GM23248 (cell line): ENCODE measurements at regions not wholly inside any gene's neighbourhood (a gene's known extent, or its start where the extent isn't known, plus 50 kb on each side); places are given as distances from the start of the nearest gene placed in this dataset.
A peak's percentile ranks its signal among the peaks of the same experiment; 100 is the strongest.

Experiments
- DNase-seq: peaks from one replicate; pipeline ENCODE4 v3.0.0-alpha.2; 2015
- H2AFZ ChIP-seq: fragments of 200-600 bp; sonication (generic); 2 replicates; pipeline ENCODE4 v1.6.1; 2016; ENCODE audit warnings: antibody characterized with exemption
- H3F3A ChIP-seq: fragments of 200-600 bp; sonication (generic); 2 replicates; pipeline ENCODE4 v1.6.1; 2016; ENCODE audit warnings: mild to moderate bottlenecking, antibody characterized with exemption, mixed run types; ENCODE audit not compliant: insufficient read depth
- H3K27ac ChIP-seq: fragments of 200-600 bp; sonication (generic); 2 replicates; pipeline ENCODE4 v1.5.1; 2016; ENCODE audit warnings: mild to moderate bottlenecking
- H3K27me3 ChIP-seq: fragments of 200-600 bp; sonication (generic); replicated peaks from 2 replicates; pipeline ENCODE4 v1.6.1; 2016; ENCODE audit warnings: mild to moderate bottlenecking; ENCODE audit not compliant: insufficient read depth
- H3K36me3 ChIP-seq: fragments of 200-600 bp; sonication (generic); 2 replicates; pipeline ENCODE4 v1.6.1; 2016; ENCODE audit warnings: low read depth, mild to moderate bottlenecking
- H3K4me1 ChIP-seq: fragments of 200-600 bp; sonication (generic); 2 replicates; pipeline ENCODE4 v1.6.1; 2016; ENCODE audit warnings: mild to moderate bottlenecking; ENCODE audit not compliant: insufficient read depth
- H3K4me2 ChIP-seq: fragments of 200-600 bp; sonication (generic); one replicate; pipeline ENCODE4 v1.6.1; 2016; ENCODE audit warnings: mild to moderate bottlenecking; ENCODE audit not compliant: unreplicated experiment
- H3K4me3 ChIP-seq: fragments of 200-600 bp; sonication (generic); 2 replicates; pipeline ENCODE4 v1.5.1; 2016; ENCODE audit warnings: mild to moderate bottlenecking
- H3K79me2 ChIP-seq: fragments of 200-600 bp; sonication (generic); 2 replicates; pipeline ENCODE4 v1.6.1; 2016; ENCODE audit warnings: mild to moderate bottlenecking; ENCODE audit not compliant: insufficient read depth
- H3K9ac ChIP-seq: fragments of 200-600 bp; sonication (generic); 2 replicates; pipeline ENCODE4 v1.6.1; 2016; ENCODE audit warnings: mild to moderate bottlenecking
- H3K9me2 ChIP-seq: fragments of 200-600 bp; sonication (generic); 2 replicates; pipeline ENCODE4 v1.6.1; 2016; ENCODE audit warnings: mixed run types, mild to moderate bottlenecking, moderate library complexity; ENCODE audit not compliant: insufficient read depth
- H3K9me3 ChIP-seq: fragments of 200-600 bp; sonication (generic); one replicate; pipeline ENCODE4 v1.6.1; 2017; ENCODE audit warnings: low read depth
- H4K20me1 ChIP-seq: fragments of 200-600 bp; sonication (generic); 2 replicates; pipeline ENCODE4 v1.6.0; 2016; ENCODE audit not compliant: insufficient read depth
- EZH2 ChIP-seq: fragments of 200-600 bp; sonication (generic); IDR thresholded peaks from 2 replicates; pipeline ENCODE4 v1.6.1; 2018; ENCODE audit warnings: antibody characterized with exemption, mild to moderate bottlenecking; ENCODE audit not compliant: insufficient read depth, poor library complexity, severe bottlenecking
- EZH2phosphoT487 ChIP-seq: fragments of 200-600 bp; sonication (generic); IDR thresholded peaks from 2 replicates; pipeline ENCODE4 v1.6.1; 2018; ENCODE audit warnings: antibody characterized with exemption, moderate library complexity, mild to moderate bottlenecking, low read depth; ENCODE audit not compliant: insufficient read depth
- WGBS, 2 experiments: methylation state at CpG; one replicate each; pipeline ENCODE4 v1.1.6; 2015 to 2017; ENCODE audit warnings: low lambda C conversion rate in 2 of 2, low coverage in 1 of 2; ENCODE audit errors: missing lambda C conversion rate in 2 of 2; 5-methylcytosine and 5-hydroxymethylcytosine counted together
- in situ Hi-C: fragments of 300-500 bp; cut with MboI; formaldehyde crosslinking; loops from 2 replicates; pipeline ENCODE4 v1.15.0; 2020

GRCh38 chr2:147758821-147759220 is 86.0 kb upstream of the ACVR2A start:
- in situ Hi-C loops = no loop called here
- Histone ChIP-seq H3K4me1 (peaks cover 5% of the 10 kb centered on the region; the same call in 1 of the 2 replicates), H2AFZ (no peak overlapping the region), H3K4me3 (no peak overlapping the region), H3K4me2 (no peak overlapping the region), H3K9ac (no peak overlapping the region), H3K79me2 (no peaks in the 10 kb centered on the region), H3K27me3 (no peaks in the 10 kb centered on the region; the same call in 1 of the 2 replicates), H3F3A (no peaks in the 10 kb centered on the region), H3K27ac (no peak overlapping the region), H3K9me3 (no peaks in the 10 kb centered on the region), H3K9me2 (no peaks in the 10 kb centered on the region), H3K36me3 (no peaks in the 10 kb centered on the region), H4K20me1 (no peaks in the 10 kb centered on the region)
- TF ChIP-seq EZH2phosphoT487 (no peak), EZH2 (no peak)
- WGBS, 2 experiments = 32 to 39% methylated on average over 2 of the region's 2 CpGs
- no peak for DNase-seq

GRCh38 chr2:147756069-147756468 is 88.8 kb upstream of the ACVR2A start:
- H4K20me1 ChIP-seq = no peaks in the 10 kb centered on the region
- no peaks in the 10 kb centered on the region for H3F3A ChIP-seq
- no peak overlapping the region for H3K27ac ChIP-seq
- H3K36me3 ChIP-seq = no peaks in the 10 kb centered on the region
- TF ChIP-seq EZH2 = no peak
- no peak for TF ChIP-seq EZH2phosphoT487
- no peaks in the 10 kb centered on the region for H3K9me3 ChIP-seq
- WGBS, 2 experiments = 65 to 78% methylated on average over 2 of the region's 2 CpGs
- peaks cover 4% of the 10 kb centered on the region; the same call in 1 of the 2 replicates for H3K4me1 ChIP-seq
- in situ Hi-C loops = no loop called here
- no peaks in the 10 kb centered on the region for H3K79me2 ChIP-seq
- no peak for DNase-seq
- H3K9me2 ChIP-seq = no peaks in the 10 kb centered on the region
- no peak overlapping the region for H3K9ac ChIP-seq
- H3K4me2 ChIP-seq = no peak overlapping the region
- no peak overlapping the region for H2AFZ ChIP-seq
- H3K27me3 ChIP-seq = 0 out of 2 replicates have a peak, but pooled peaks cover 8% of the 10 kb centered on the region
- H3K4me3 ChIP-seq = no peak overlapping the region

GRCh38 chr2:147740211-147740927 is 104.5 kb upstream of the ACVR2A start:
- Histone ChIP-seq H3K4me1 (peaks cover 11% of the 10 kb centered on the region; the same call in 1 of the 2 replicates), H3K79me2 (no peaks in the 10 kb centered on the region), H3K9me3 (no peaks in the 10 kb centered on the region), H3K27me3 (no peaks in the 10 kb centered on the region), H3K9ac (no peak overlapping the region), H3K4me3 (no peak overlapping the region), H3K36me3 (no peaks in the 10 kb centered on the region), H4K20me1 (no peaks in the 10 kb centered on the region), H2AFZ (no peak overlapping the region), H3K4me2 (no peak overlapping the region), H3K9me2 (no peaks in the 10 kb centered on the region), H3F3A (peaks cover 5% of the 10 kb centered on the region; the same call in 1 of the 2 replicates), H3K27ac (no peak overlapping the region)
- WGBS, 2 experiments = 48 to 52% methylated on average over 2 of the region's 2 CpGs
- in situ Hi-C loops = no loop called here
- TF ChIP-seq EZH2phosphoT487 (no peak), EZH2 (no peak)
- DNase-seq = no peak

GRCh38 chr2:147739508-147739907 is 105.3 kb upstream of the ACVR2A start:
- H3K27ac ChIP-seq = no peak overlapping the region
- H3K9me2 ChIP-seq = no peaks in the 10 kb centered on the region
- peaks cover 5% of the 10 kb centered on the region; the same call in 1 of the 2 replicates for H3F3A ChIP-seq
- H3K36me3 ChIP-seq = no peaks in the 10 kb centered on the region
- no peak overlapping the region for H3K4me2 ChIP-seq
- H3K27me3 ChIP-seq = no peaks in the 10 kb centered on the region
- H3K9me3 ChIP-seq = no peaks in the 10 kb centered on the region
- 0 out of 2 replicates have a peak overlapping the region, but pooled peaks have one; percentile 1 for H2AFZ ChIP-seq
- H3K9ac ChIP-seq = no peak overlapping the region
- no peak for TF ChIP-seq EZH2
- no peaks in the 10 kb centered on the region for H3K79me2 ChIP-seq
- in situ Hi-C loops = no loop called here
- 15% methylated on average over 3 of the region's 3 CpGs for WGBS, 2 experiments
- H4K20me1 ChIP-seq = no peaks in the 10 kb centered on the region
- H3K4me1 ChIP-seq = peaks cover 11% of the 10 kb centered on the region; the same call in 1 of the 2 replicates
- H3K4me3 ChIP-seq = no peak overlapping the region
- peak; percentile 33 for DNase-seq
